ENCODE measurements at regions not wholly inside any gene's neighbourhood (a gene's known extent, or its start where the extent isn't known, plus 50 kb on each side); places are given as distances from the start of the nearest gene placed in this dataset.

GRCh38 chr4:170423137-170423536 is 333.4 kb upstream of the AADAT start:
- no peaks in the 10 kb centered on the region for H3K23me2 ChIP-seq (ENCODE audit: low read depth, low read length)
- H2AK5ac ChIP-seq (ENCODE audit: low read depth, low read length): no peak overlapping the region
- H3K4ac ChIP-seq (replicated peaks; ENCODE audit: insufficient read length, low read depth, low read length): no peak overlapping the region
- no peak overlapping the region for H3K14ac ChIP-seq (ENCODE audit: insufficient read length)
- H3K36me3 ChIP-seq (ENCODE audit: control insufficient read depth in 2 of 4, insufficient read depth in 4 of 4, low read length in 3 of 4): no peaks in the 10 kb centered on the region
- H2BK20ac ChIP-seq (ENCODE audit: low read length): no peak overlapping the region
- no peaks in the 10 kb centered on the region for H3K27me3 ChIP-seq (replicated peaks in 1 of 4; ENCODE audit: control insufficient read depth in 3 of 4, extremely low read depth in 1 of 4, insufficient read depth in 3 of 4, low read length in 3 of 4)
- no peaks in the 10 kb centered on the region for H3K79me1 ChIP-seq (ENCODE audit: low read depth, low read length)
- no peak overlapping the region for H2AFZ ChIP-seq (ENCODE audit: low read length)
- no peak overlapping the region for H2BK12ac ChIP-seq (ENCODE audit: low read depth, low read length)
- H2BK5ac ChIP-seq (ENCODE audit: low read depth, low read length): no peak overlapping the region
- H3K79me2 ChIP-seq (ENCODE audit: control insufficient read depth in 1 of 2, insufficient read depth in 2 of 2, low read length in 2 of 2): no peaks in the 10 kb centered on the region
- CTCF ChIA-PET (ENCODE audit: partially characterized antibody): interaction anchor here (0.6 to 1.2 kb wide), 2 partner anchors 22 to 568 kb away, joined by 3 to 5 read pairs; no protein-coding TSS in a partner anchor
- H3K4me3 ChIP-seq (ENCODE audit: extremely low read depth in 1 of 4, insufficient read depth in 2 of 4, low read depth in 3 of 4, low read length in 4 of 4): no peak overlapping the region
- no peak overlapping the region for H3K27ac ChIP-seq (ENCODE audit: low read depth, low read length)
- H3K4me2 ChIP-seq (ENCODE audit: insufficient read depth in 1 of 2, low read depth in 2 of 2, low read length in 2 of 2): no peak overlapping the region
- no peak overlapping the region for H3K23ac ChIP-seq (ENCODE audit: insufficient read length)
- 88% methylated on average over 1 of the region's 1 CpG; no CpG with 5 or more reads in 1 of the 2 experiments for WGBS, 2 experiments (ENCODE audit: extremely low coverage in 1 of 2, insufficient coverage in 1 of 2, insufficient read length in 1 of 2, insufficient replicate concordance in 2 of 2, low coverage in 1 of 2, low lambda C conversion rate in 2 of 2, missing lambda C conversion rate in 1 of 2)
- H4K5ac ChIP-seq (ENCODE audit: insufficient read length, low read depth, low read length): no peak overlapping the region
- H3K18ac ChIP-seq (ENCODE audit: extremely low read depth, low read length): no peak overlapping the region
- H2BK120ac ChIP-seq (replicated peaks; ENCODE audit: low read depth, low read length): no peak overlapping the region
- no peak overlapping the region for H2BK15ac ChIP-seq (ENCODE audit: low read length)
- no peak overlapping the region for H3K56ac ChIP-seq (replicated peaks; ENCODE audit: insufficient read length, low read depth, low read length)
- no peak for DNase-seq (ENCODE audit: low read depth in 1 of 2, low spot score in 2 of 2)
- H3K4me1 ChIP-seq (replicated peaks in 1 of 4; ENCODE audit: control insufficient read depth in 3 of 4, insufficient read depth in 4 of 4, low read length in 3 of 4): no peaks in the 10 kb centered on the region
- no peak overlapping the region for H4K91ac ChIP-seq (replicated peaks; ENCODE audit: insufficient read length, low read length)
- no peak for FAIRE-seq
- POLR2A ChIA-PET (ENCODE audit: partially characterized antibody): no interaction called here
- no peaks in the 10 kb centered on the region for H3K9me3 ChIP-seq (ENCODE audit: insufficient read depth in 2 of 2, low read depth in 1 of 2, low read length in 1 of 2)
- no peaks in the 10 kb centered on the region for H4K20me1 ChIP-seq (replicated peaks in 1 of 2; ENCODE audit: control insufficient read depth in 1 of 2, insufficient read depth in 2 of 2, low read length in 2 of 2)
- no peak overlapping the region for H3K9ac ChIP-seq (replicated peaks in 1 of 4; ENCODE audit: extremely low read depth in 1 of 4, low read depth in 3 of 4, low read length in 3 of 4)
- no peak overlapping the region for H4K8ac ChIP-seq (ENCODE audit: extremely low read depth, insufficient read depth, low read length)
- TF ChIP-seq RNF2 (IDR thresholded peaks at IDR 0.05; ENCODE audit: borderline replicate concordance, low read depth, low read length, missing control alignments, poor library complexity, severe bottlenecking) (no peak), EP300 (IDR thresholded peaks at IDR 0.05; ENCODE audit: borderline replicate concordance in 1 of 2, low read depth in 2 of 2, low read length in 2 of 2) (no peak), ATF3 (IDR thresholded peaks at IDR 0.05; ENCODE audit: insufficient read depth, low read depth, low read length) (no peak)
